Activated CD8-positive, alpha-beta memory T cell treated with anti-CD3 and anti-CD28 coated beads, Interleukin-2, amount 50 U/mL, for 24 hours (primary cell): ENCODE measurements at regions not wholly inside any gene's neighbourhood (a gene's known extent, or its start where the extent isn't known, plus 50 kb on each side); places are given as distances from the start of the nearest gene placed in this dataset.
"Not testable (repeated sequence)": the region's sequence is repeated elsewhere in the genome, so short reads cannot be mapped to it uniquely, and the experiment has no call there.

Source experiments
- DNase-seq: peaks from one replicate; pipeline ENCODE4 v3.0.0-alpha.2; 2020; ENCODE audit errors: extremely low read depth

- not testable (repeated sequence) for DNase-seq
Measured at GRCh38 chr17:21470422-21470821, 94.3 kb downstream of the KCNJ12 start.

DNA sequence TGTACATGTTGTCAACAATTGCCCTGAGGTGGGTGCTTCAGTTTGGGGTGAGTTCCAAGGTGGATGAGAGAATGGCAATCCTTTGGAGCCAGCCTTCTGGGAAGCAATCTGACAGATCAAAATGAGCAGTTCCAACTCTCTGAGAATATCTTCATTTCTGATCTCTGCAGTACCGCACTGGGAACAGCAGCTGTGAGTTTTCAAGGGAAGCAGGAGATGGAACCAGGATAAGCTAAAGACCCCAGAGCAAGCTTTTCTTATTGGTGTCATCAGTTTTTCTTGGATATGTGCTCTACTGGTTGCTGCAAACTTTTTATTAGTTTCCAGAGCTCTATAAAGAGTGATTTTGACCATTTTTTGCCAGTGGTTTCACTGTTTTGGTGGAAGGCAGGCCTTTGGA lies 94.7 kb downstream of the KCNJ12 start:
- no peak for DNase-seq

DNA sequence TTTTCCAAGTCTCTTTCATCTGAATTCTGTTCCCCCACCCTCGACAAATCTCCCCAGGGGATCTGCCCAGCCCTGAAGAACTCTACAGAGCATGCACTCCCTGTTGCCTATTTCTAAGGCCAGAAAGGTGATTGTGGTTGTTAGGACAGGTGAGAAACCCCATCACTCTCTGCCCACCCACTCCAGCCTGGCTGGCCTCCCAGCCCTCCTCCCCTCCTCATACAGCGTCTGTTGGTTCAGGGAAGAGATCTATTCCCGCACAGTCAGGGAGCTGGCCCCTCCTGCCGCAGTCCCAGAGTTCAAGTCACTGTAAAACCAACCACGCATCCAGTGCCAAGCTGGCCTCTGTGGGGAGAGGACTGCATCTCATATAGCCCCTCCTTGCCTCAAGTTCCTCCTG lies 98.7 kb downstream of the KCNJ12 start:
- DNase-seq, result no peak

- DNase-seq, result no peak
Measured at GRCh38 chr17:21475571-21475970, 99.4 kb downstream of the KCNJ12 start.

DNA sequence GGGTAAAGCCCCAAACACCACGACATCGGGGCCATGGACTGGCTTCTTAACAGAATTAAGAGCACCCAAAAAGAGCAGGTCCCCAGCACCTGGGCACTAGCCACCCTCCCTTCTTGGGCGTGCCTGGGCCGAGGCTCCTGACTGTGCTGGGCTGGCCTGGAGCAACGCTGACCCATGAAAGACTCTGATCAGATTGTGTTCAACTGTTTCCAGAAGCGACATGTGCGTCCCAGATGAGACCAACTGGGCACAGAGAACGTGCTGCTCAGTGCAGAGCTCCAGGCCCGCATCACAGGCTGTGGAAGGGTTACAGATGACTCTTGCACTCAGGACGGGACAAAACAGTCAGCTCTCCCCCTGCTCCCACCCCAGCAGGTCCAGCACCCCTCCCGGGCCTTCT lies 100.7 kb downstream of the KCNJ12 start:
- DNase-seq, result no peak

GRCh38 chr17:21482189-21482865 lies 106.2 kb downstream of the KCNJ12 start:
- DNase-seq, result no peak

- not testable (repeated sequence) for DNase-seq
Measured at GRCh38 chr17:21488043-21488442, 111.9 kb downstream of the KCNJ12 start.

GRCh38 chr17:21493993-21494392 lies 117.8 kb downstream of the KCNJ12 start:
- DNase-seq, result no peak

GRCh38 chr17:21495281-21495680 lies 119.1 kb downstream of the KCNJ12 start:
- no peak for DNase-seq

DNA sequence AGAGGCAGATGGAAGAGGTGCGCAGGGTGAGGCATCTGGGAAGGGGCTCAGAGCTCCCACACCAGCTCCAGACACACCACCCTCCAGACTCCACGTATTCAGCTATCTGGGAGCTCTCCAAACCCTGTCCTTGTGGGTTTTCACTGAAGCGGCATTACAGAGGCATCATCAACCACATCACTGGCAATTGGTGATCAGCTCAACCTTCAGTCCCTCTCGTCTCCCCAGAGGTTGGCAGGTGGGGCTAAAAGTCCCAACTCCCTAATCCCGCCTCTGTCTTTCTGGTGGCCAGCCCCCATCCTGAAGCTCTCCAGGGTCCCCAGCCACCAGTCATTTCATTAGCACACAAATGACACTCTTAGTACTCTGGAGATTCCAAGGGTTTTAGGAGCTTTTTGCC lies 123.9 kb downstream of the KCNJ12 start:
- DNase-seq, result no peak

GRCh38 chr17:21501927-21502700 lies 126.0 kb downstream of the KCNJ12 start:
- not testable (repeated sequence) for DNase-seq

DNA sequence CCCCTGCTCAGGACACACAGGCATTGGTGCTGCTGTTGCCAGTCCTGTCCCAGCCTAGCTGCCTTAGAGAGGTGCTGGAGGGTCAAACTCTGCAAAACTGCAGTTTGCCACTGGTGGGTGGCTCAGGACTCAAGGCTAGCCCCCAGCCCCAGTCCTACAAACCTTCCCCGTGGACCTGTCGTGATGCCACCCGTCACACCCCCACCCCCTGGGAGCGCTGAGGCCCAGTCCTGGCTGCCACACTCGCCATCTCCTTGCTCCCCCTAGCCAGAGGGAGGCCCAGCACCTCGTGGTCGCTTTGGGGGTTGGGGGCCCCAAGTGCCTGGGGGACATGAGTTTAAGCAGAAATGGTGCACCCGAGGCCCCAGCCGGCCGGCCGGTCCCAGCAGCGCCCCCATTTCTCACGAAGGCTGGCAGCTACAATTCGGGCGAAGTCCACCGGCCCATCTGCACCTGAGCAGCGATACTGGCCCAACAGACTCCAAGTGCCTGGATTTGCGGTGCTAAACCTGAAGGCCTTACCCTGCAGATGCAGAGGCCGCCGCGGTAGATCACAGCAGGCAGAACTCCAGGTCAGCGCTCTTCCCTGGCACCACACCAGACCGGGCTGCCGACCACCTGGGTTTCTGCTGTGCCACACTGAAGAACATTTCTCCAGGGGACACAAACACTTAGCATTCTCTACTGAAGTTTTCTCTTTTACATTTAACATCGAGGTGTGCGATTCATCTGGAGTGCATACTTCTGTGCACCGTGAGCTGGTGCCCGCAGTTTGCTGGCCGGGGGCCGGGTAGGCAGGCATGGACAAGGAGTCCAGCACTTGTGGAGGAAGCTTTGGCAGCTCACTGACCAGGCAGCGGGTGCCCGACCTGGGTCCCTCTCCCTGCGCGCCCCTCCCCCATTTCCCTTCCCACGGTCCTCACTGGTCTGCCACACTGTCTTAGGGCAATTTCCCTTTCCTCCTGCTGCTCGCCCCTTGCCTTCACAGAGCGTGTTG lies 130.0 kb downstream of the KCNJ12 start:
- no peak for DNase-seq

DNA sequence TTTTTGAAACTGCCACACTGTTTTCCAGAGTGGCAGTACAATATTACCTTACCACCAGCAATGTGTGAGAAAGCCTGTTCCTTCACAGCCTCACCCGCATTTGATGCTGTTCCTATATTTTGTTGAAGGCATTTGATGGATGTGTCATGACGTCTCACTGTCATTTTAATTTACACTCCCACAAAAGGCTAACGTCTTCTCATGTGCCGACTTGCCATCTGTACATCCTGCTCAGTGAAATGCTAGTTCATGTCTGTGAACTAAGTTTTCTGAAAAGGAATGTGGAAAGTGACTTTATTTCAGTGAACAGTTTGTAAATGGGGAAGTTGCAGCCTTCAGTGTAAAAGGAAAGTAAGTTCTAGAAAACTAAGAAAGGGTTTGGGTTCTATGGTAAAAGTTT lies 131.6 kb downstream of the KCNJ12 start:
- not testable (repeated sequence) for DNase-seq

- no peak for DNase-seq
Measured at GRCh38 chr17:21508211-21508610, 132.1 kb downstream of the KCNJ12 start.

DNA sequence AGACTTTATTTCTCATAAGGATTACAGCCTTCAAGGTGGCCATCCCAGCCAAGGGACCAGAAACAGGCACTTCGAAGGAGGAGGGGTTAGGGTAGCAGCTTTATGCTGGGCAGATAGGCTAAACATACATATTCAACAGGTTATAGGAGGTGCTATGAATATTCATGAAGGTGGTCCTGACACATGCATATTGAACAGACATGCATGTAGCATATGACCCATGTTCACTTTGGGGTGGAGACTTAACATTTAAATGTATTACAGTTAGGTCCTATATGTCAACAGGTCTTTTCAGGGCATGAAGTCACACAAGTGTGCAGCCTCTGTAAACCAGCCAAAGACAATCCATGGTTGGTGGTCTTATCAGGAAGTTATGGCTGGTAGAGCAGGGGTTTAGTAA lies 133.2 kb downstream of the KCNJ12 start:
- DNase-seq, result not testable (repeated sequence)

- no peak for DNase-seq
Measured at GRCh38 chr17:21510686-21511362, 134.7 kb downstream of the KCNJ12 start.

GRCh38 chr17:21511363-21512195 lies 135.4 kb downstream of the KCNJ12 start:
- DNase-seq, result no peak

- no peak for DNase-seq
Measured at GRCh38 chr17:21512307-21513011, 136.3 kb downstream of the KCNJ12 start.

- peak; percentile 46 for DNase-seq
Measured at GRCh38 chr17:21513012-21513570, 136.9 kb downstream of the KCNJ12 start.

DNA sequence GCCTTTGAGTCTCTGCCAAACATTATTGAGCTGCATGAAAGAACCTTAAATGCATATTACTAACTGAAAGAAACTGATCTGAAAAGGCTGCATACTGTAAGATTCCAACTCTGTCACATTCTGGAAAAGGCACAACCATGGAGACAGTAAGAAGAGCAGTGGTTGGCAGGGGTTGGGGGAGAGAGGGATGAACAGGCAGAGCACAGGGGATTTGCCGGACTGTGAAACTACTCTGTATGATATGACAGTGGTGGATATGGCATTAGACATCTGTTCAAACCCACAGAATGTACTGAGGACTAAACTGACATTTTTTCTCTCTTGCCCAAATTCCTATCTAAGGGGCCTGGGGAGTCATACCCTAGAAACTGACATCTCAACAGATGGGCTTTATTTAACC lies 138.4 kb downstream of the KCNJ12 start:
- DNase-seq, result not testable (repeated sequence)
